OCI-LY1 (cell line): ENCODE measurements at regions not wholly inside any gene's neighbourhood (a gene's known extent, or its start where the extent isn't known, plus 50 kb on each side); places are given as distances from the start of the nearest gene placed in this dataset.

ENCODE experiments used
- H2AFZ ChIP-seq: fragments of 200-600 bp; sonication (generic), shearing (Covaris generic); 2 replicates; pipeline ENCODE4 v1.6.0; 2014; ENCODE audit warnings: antibody characterized with exemption, mild to moderate bottlenecking, low read length
- H3F3A ChIP-seq: fragments of 200-600 bp; sonication (generic), shearing (Covaris generic); 2 replicates; pipeline ENCODE4 v1.6.0; 2014; ENCODE audit warnings: mild to moderate bottlenecking, antibody characterized with exemption, low read length, moderate library complexity; ENCODE audit not compliant: insufficient read depth
- H3K27ac ChIP-seq: fragments of 200-600 bp; sonication (generic); 2 replicates; pipeline ENCODE4 v1.5.1; 2014; ENCODE audit warnings: low read length, mixed run types, mild to moderate bottlenecking, low read depth; ENCODE audit not compliant: poor library complexity, severe bottlenecking
- H3K27me3 ChIP-seq: fragments of 200-600 bp; sonication (generic); 2 replicates; pipeline ENCODE4 v1.6.0; 2014; ENCODE audit warnings: antibody characterized with exemption, mild to moderate bottlenecking, low read length, moderate library complexity; ENCODE audit not compliant: insufficient read depth
- H3K36me3 ChIP-seq: fragments of 200-600 bp; sonication (generic); 2 replicates; pipeline ENCODE4 v1.6.1; 2014; ENCODE audit warnings: mild to moderate bottlenecking, antibody characterized with exemption, low read length, moderate library complexity, mixed read lengths; ENCODE audit not compliant: insufficient read depth
- H3K4me1 ChIP-seq: fragments of 200-600 bp; sonication (generic); 2 replicates; pipeline ENCODE4 v1.5.1; 2014; ENCODE audit warnings: mild to moderate bottlenecking, low read length, moderate library complexity; ENCODE audit not compliant: insufficient read depth, severe bottlenecking
- H3K4me2 ChIP-seq: fragments of 200-600 bp; sonication (generic), shearing (Covaris generic); 2 replicates; pipeline ENCODE4 v1.6.1; 2014; ENCODE audit warnings: low read length
- H3K4me3 ChIP-seq: fragments of 200-600 bp; sonication (generic); 2 replicates; pipeline ENCODE4 v1.5.1; 2014; ENCODE audit warnings: low read length, low read depth, mild to moderate bottlenecking, mixed read lengths; ENCODE audit not compliant: poor library complexity, severe bottlenecking
- H3K79me2 ChIP-seq: fragments of 200-600 bp; shearing (Covaris generic); 2 replicates; pipeline ENCODE4 v1.6.1; 2016; ENCODE audit warnings: mixed run types, low read length, mixed read lengths; ENCODE audit not compliant: insufficient read depth
- H3K9ac ChIP-seq: fragments of 200-600 bp; sonication (generic), shearing (Covaris generic); 2 replicates; pipeline ENCODE4 v1.6.1; 2014; ENCODE audit warnings: mild to moderate bottlenecking, low read length, mixed read lengths
- H3K9me2 ChIP-seq: fragments of 200-600 bp; sonication (generic), shearing (Covaris generic); 2 replicates; pipeline ENCODE4 v1.6.1; 2014; ENCODE audit warnings: low read depth, mild to moderate bottlenecking, low read length, mixed read lengths
- H3K9me3 ChIP-seq: fragments of 200-600 bp; shearing (Covaris generic); 2 replicates; pipeline ENCODE4 v1.6.1; 2014; ENCODE audit warnings: low read length, mixed read lengths
- H4K20me1 ChIP-seq: fragments of 200-600 bp; sonication (generic), shearing (Covaris generic); 2 replicates; pipeline ENCODE4 v1.6.0; 2016; ENCODE audit warnings: mild to moderate bottlenecking, low read length; ENCODE audit not compliant: insufficient read depth
- EZH2 ChIP-seq: fragments of 200-600 bp; sonication (generic), shearing (Covaris generic); IDR thresholded peaks from 2 replicates; pipeline ENCODE4 v1.8.0; 2017; ENCODE audit warnings: borderline replicate concordance, mixed run types, mild to moderate bottlenecking, antibody characterized with exemption, low read length, moderate library complexity, mixed read lengths
- TF ChIP-seq, protein P1 (sequence below): fragments of 200-600 bp; sonication (generic), shearing (Covaris generic); IDR thresholded peaks from 2 replicates; pipeline ENCODE4 v1.5.1; 2017; ENCODE audit warnings: mild to moderate bottlenecking, antibody characterized with exemption, low read length, moderate library complexity, mixed read lengths

DNA sequence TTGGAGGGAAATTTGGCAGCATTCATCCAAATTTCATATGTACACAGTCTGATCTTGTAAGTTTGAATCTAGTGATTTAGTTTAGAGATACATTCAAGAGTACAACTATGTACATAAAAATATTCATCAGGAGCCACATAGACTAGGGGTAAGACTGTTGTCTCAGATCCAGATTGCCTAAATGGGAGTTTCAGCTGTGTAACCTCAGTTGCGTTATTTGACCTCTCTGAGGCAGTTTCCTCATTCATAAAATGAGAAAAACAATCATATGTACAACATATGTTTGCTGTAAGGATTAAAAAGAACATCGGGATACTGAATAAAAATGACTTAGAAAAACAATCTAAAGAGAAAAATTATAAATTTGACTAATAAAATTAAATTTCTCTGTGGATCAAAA, 577.5 kb downstream of the RPL10L start:
- H3K27ac ChIP-seq = no peak overlapping the region
- no peaks in the 10 kb centered on the region for H3K9me3 ChIP-seq

GRCh38 chr14:46063872-46064271, 587.7 kb downstream of the RPL10L start:
- Histone ChIP-seq H3K4me2 (no peak overlapping the region), H3K4me1 (no peaks in the 10 kb centered on the region), H3K27me3 (no peaks in the 10 kb centered on the region), H3K9ac (no peak overlapping the region), H3K36me3 (no peaks in the 10 kb centered on the region), H3K9me2 (no peaks in the 10 kb centered on the region), H3K27ac (no peak overlapping the region), H3K4me3 (no peak overlapping the region), H3K79me2 (no peaks in the 10 kb centered on the region), H2AFZ (no peak overlapping the region), H3K9me3 (no peaks in the 10 kb centered on the region), H4K20me1 (no peaks in the 10 kb centered on the region), H3F3A (no peaks in the 10 kb centered on the region)
- TF ChIP-seq, protein P1, sequence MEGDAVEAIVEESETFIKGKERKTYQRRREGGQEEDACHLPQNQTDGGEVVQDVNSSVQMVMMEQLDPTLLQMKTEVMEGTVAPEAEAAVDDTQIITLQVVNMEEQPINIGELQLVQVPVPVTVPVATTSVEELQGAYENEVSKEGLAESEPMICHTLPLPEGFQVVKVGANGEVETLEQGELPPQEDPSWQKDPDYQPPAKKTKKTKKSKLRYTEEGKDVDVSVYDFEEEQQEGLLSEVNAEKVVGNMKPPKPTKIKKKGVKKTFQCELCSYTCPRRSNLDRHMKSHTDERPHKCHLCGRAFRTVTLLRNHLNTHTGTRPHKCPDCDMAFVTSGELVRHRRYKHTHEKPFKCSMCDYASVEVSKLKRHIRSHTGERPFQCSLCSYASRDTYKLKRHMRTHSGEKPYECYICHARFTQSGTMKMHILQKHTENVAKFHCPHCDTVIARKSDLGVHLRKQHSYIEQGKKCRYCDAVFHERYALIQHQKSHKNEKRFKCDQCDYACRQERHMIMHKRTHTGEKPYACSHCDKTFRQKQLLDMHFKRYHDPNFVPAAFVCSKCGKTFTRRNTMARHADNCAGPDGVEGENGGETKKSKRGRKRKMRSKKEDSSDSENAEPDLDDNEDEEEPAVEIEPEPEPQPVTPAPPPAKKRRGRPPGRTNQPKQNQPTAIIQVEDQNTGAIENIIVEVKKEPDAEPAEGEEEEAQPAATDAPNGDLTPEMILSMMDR = no peak
- no peak for TF ChIP-seq EZH2

More for the DNA sequence above, 577.5 kb downstream of the RPL10L start:
- Histone ChIP-seq H3K9ac (no peak overlapping the region), H3K4me2 (no peak overlapping the region), H3K4me1 (no peaks in the 10 kb centered on the region), H3K79me2 (no peaks in the 10 kb centered on the region), H3K36me3 (no peaks in the 10 kb centered on the region), H4K20me1 (no peaks in the 10 kb centered on the region), H3F3A (no peaks in the 10 kb centered on the region), H3K27me3 (no peaks in the 10 kb centered on the region), H2AFZ (no peak overlapping the region), H3K4me3 (no peak overlapping the region), H3K9me2 (no peaks in the 10 kb centered on the region)
- no peak for TF ChIP-seq EZH2
- TF ChIP-seq, protein P1 = no peak

GRCh38 chr14:46058964-46059563, 592.5 kb downstream of the RPL10L start:
- no peak overlapping the region for H3K4me2 ChIP-seq

More at GRCh38 chr14:46058964-46059563, 592.5 kb downstream of the RPL10L start:
- Histone ChIP-seq H3K9me2 (no peaks in the 10 kb centered on the region), H4K20me1 (no peaks in the 10 kb centered on the region), H3K79me2 (no peaks in the 10 kb centered on the region), H3K27me3 (no peaks in the 10 kb centered on the region), H2AFZ (no peak overlapping the region), H3K9ac (no peak overlapping the region), H3K27ac (no peak overlapping the region), H3F3A (no peaks in the 10 kb centered on the region), H3K36me3 (no peaks in the 10 kb centered on the region), H3K9me3 (no peaks in the 10 kb centered on the region), H3K4me3 (no peak overlapping the region), H3K4me1 (no peaks in the 10 kb centered on the region)
- TF ChIP-seq, protein P1 = no peak
- TF ChIP-seq EZH2 = no peak
